Keratinocyte (primary cell): ENCODE measurements at regions not wholly inside any gene's neighbourhood (a gene's known extent, or its start where the extent isn't known, plus 50 kb on each side); places are given as distances from the start of the nearest gene placed in this dataset.

Experiments used
- EZH2 ChIP-seq: IDR thresholded peaks from one replicate; pipeline ENCODE4 v1.6.1; 2012; ENCODE audit warnings: inconsistent platforms, mild to moderate bottlenecking, low read length, moderate library complexity
- TF ChIP-seq, protein P1 (sequence below), 3 experiments: IDR thresholded peaks in 1 of 3; conservative IDR thresholded peaks in 1 of 3; optimal IDR thresholded peaks in 1 of 3; 2 replicates in 2 of 3; 3 replicates in 1 of 3; pipeline versions ENCODE3 to v1.5.1; 2011; ENCODE audit warnings: low read length in 3 of 3, mild to moderate bottlenecking in 3 of 3, moderate library complexity in 2 of 3, control low read depth in 1 of 3, inconsistent platforms in 1 of 3; ENCODE audit not compliant: insufficient read depth in 2 of 3; ENCODE audit errors: extremely low read depth in 1 of 3

DNA sequence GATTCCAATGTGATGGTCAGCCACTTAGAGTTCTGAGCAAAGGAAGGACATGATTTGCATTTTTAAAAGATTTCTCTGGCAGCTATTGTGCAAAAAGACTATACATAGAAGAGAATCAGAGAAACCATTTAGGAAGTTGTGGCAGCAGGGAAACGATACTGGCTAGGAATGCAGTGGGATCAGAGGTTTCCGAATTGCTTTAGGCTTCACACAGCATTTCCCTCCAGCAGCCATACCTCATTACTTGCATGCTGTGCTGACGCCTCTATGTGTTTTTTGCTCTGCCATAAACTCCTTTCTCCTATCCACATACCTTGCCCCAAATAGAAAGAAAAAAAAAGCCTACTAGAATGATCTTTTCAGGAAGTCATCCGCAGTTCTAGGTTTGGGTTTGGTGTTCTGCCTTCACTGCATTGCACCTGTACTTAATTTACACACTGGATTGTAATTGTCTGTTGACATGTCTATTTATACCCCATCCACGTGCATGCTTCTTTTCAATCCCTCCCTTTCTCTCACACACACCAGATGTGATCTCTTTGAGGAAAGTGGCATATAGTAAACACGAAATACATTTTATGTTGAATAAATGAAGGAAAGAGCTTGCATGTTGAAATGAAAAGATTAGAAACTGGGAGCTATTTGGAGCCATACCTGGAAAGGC is 860.3 kb upstream of the SEMA6D start:
- TF ChIP-seq, protein P1, sequence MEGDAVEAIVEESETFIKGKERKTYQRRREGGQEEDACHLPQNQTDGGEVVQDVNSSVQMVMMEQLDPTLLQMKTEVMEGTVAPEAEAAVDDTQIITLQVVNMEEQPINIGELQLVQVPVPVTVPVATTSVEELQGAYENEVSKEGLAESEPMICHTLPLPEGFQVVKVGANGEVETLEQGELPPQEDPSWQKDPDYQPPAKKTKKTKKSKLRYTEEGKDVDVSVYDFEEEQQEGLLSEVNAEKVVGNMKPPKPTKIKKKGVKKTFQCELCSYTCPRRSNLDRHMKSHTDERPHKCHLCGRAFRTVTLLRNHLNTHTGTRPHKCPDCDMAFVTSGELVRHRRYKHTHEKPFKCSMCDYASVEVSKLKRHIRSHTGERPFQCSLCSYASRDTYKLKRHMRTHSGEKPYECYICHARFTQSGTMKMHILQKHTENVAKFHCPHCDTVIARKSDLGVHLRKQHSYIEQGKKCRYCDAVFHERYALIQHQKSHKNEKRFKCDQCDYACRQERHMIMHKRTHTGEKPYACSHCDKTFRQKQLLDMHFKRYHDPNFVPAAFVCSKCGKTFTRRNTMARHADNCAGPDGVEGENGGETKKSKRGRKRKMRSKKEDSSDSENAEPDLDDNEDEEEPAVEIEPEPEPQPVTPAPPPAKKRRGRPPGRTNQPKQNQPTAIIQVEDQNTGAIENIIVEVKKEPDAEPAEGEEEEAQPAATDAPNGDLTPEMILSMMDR (optimal IDR thresholded peaks at IDR 0.05 in 1 of 3, IDR thresholded peaks at IDR 0.05 in 1 of 3, conservative IDR thresholded peaks at IDR 0.05 in 1 of 3; ENCODE audit: extremely low read depth in 1 of 3, insufficient read depth in 2 of 3, low read length in 3 of 3), result no peak
- TF ChIP-seq EZH2, result no peak
